ENCODE measurements at regions not wholly inside any gene's neighbourhood (a gene's known extent, or its start where the extent isn't known, plus 50 kb on each side); places are given as distances from the start of the nearest gene placed in this dataset.

- H3K4me1 ChIP-seq = no peaks in the 10 kb centered on the region
- TF ChIP-seq POLR2A (IDR thresholded peaks at IDR 0.05) = no peak
- no peak for TF ChIP-seq CTCF (IDR thresholded peaks at IDR 0.05)
- no peaks in the 10 kb centered on the region for H3K9me3 ChIP-seq
- H3K27ac ChIP-seq = no peak overlapping the region
- intact Hi-C loops (cut with DNase I) = no loop called here
- H3K4me3 ChIP-seq = no peak overlapping the region
- no peaks in the 10 kb centered on the region for H3K27me3 ChIP-seq
- no peaks in the 10 kb centered on the region for H3K36me3 ChIP-seq (replicated peaks in 1 of 2; ENCODE audit: insufficient read depth in 1 of 2, low read depth in 2 of 2)
- 75 to 80% methylated on average over 9 of the region's 9 CpGs for WGBS, 2 donors
- ATAC-seq = no peak
- DNase-seq = no peak
Observed at GRCh38 chr11:134756811-134757540, 344.9 kb upstream of the B3GAT1 start.

GRCh38 chr11:134755535-134755934 is 343.5 kb upstream of the B3GAT1 start:
- WGBS, 2 donors = 82 to 90% methylated on average over 10 of the region's 10 CpGs
- no peak overlapping the region for H3K4me3 ChIP-seq
- TF ChIP-seq POLR2A (IDR thresholded peaks at IDR 0.05) (no peak), CTCF (IDR thresholded peaks at IDR 0.05) (no peak)
- no peaks in the 10 kb centered on the region for H3K4me1 ChIP-seq
- intact Hi-C loops (cut with DNase I) = no loop called here
- H3K36me3 ChIP-seq (replicated peaks in 1 of 2; ENCODE audit: insufficient read depth in 1 of 2, low read depth in 2 of 2) = no peaks in the 10 kb centered on the region
- no peaks in the 10 kb centered on the region for H3K9me3 ChIP-seq
- DNase-seq (no peak), ATAC-seq (no peak)
- no peak overlapping the region for H3K27ac ChIP-seq
- H3K27me3 ChIP-seq = no peaks in the 10 kb centered on the region

GRCh38 chr11:134754521-134755198 is 342.6 kb upstream of the B3GAT1 start:
- H3K36me3 ChIP-seq (replicated peaks in 1 of 2; ENCODE audit: insufficient read depth in 1 of 2, low read depth in 2 of 2) = no peaks in the 10 kb centered on the region
- intact Hi-C loops (cut with DNase I) = no loop called here
- TF ChIP-seq POLR2A (IDR thresholded peaks at IDR 0.05) = no peak
- no peak for TF ChIP-seq CTCF (IDR thresholded peaks at IDR 0.05)
- WGBS, 2 donors = 64 to 69% methylated on average over 19 of the region's 19 CpGs
- H3K9me3 ChIP-seq = no peaks in the 10 kb centered on the region
- no peak for ATAC-seq
- no peaks in the 10 kb centered on the region for H3K27me3 ChIP-seq
- no peak for DNase-seq
- no peaks in the 10 kb centered on the region for H3K4me1 ChIP-seq
- no peak overlapping the region for H3K27ac ChIP-seq
- H3K4me3 ChIP-seq = no peak overlapping the region

- intact Hi-C loops (cut with DNase I) = no loop called here
- TF ChIP-seq CTCF (IDR thresholded peaks at IDR 0.05) (no peak), POLR2A (IDR thresholded peaks at IDR 0.05) (no peak)
Observed at GRCh38 chr11:134753771-134754520, 341.9 kb upstream of the B3GAT1 start.

More at GRCh38 chr11:134753771-134754520, 341.9 kb upstream of the B3GAT1 start:
- ATAC-seq (no peak), DNase-seq (no peak)
- Histone ChIP-seq H3K27me3 (no peaks in the 10 kb centered on the region), H3K9me3 (no peaks in the 10 kb centered on the region), H3K4me3 (no peak overlapping the region), H3K36me3 (replicated peaks in 1 of 2; ENCODE audit: insufficient read depth in 1 of 2, low read depth in 2 of 2) (no peaks in the 10 kb centered on the region), H3K27ac (no peak overlapping the region), H3K4me1 (no peaks in the 10 kb centered on the region)
- 75 to 84% methylated on average over 15 to 16 of the region's 16 CpGs for WGBS, 2 donors

Measured in body of pancreas (tissue), 4 donors.